NB4 (cell line): ENCODE measurements at regions not wholly inside any gene's neighbourhood (a gene's known extent, or its start where the extent isn't known, plus 50 kb on each side); places are given as distances from the start of the nearest gene placed in this dataset.

Experiments
- MAX ChIP-seq: IDR thresholded peaks from 2 replicates; pipeline ENCODE4 v1.6.1; 2011; ENCODE audit warnings: low read depth, low read length
- MYC ChIP-seq: IDR thresholded peaks from 2 replicates; pipeline ENCODE4 v1.6.1; 2011; ENCODE audit warnings: low read depth, low read length
- POLR2A ChIP-seq: IDR thresholded peaks from 2 replicates; pipeline ENCODE4 v1.6.1; 2011; ENCODE audit warnings: mild to moderate bottlenecking; ENCODE audit not compliant: insufficient read length; ENCODE audit errors: extremely low read depth
- TF ChIP-seq, protein P1 (sequence below): IDR thresholded peaks from one replicate; pipeline ENCODE4 v1.5.1; 2012; ENCODE audit warnings: low read depth, low read length

DNA sequence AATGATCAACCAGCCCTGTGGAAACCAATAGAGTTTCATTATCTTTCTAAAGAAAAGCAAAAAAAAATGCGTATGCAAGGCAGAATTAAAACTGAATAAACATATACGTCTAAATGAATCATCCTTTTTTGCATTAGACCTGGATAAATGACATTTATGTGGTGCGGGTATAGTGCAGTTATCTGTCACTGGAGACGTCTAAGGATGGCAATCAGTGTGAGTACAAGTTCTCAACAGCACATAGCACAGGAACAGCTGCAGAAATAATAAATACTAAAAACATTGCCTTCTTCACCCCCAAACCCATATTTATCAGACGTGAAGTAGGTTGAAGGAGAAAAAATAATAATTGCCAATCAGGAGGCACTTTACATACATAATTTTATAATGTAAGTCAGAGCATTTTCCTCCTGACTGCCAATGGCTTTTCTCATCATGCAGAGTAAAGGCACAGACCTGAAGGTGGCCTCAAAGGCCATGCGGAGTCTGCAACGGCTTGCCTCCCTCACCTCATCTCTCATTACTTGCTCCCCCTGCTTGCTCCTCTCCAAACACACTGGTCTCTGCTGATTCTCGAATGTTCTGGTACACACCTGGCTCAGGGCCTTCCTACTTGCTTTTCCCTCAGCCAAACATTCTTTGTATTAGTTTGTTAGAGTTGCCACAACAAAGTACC is 574.7 kb upstream of the PLXNA2 start:
- no peak for TF ChIP-seq MAX
- TF ChIP-seq, protein P1, sequence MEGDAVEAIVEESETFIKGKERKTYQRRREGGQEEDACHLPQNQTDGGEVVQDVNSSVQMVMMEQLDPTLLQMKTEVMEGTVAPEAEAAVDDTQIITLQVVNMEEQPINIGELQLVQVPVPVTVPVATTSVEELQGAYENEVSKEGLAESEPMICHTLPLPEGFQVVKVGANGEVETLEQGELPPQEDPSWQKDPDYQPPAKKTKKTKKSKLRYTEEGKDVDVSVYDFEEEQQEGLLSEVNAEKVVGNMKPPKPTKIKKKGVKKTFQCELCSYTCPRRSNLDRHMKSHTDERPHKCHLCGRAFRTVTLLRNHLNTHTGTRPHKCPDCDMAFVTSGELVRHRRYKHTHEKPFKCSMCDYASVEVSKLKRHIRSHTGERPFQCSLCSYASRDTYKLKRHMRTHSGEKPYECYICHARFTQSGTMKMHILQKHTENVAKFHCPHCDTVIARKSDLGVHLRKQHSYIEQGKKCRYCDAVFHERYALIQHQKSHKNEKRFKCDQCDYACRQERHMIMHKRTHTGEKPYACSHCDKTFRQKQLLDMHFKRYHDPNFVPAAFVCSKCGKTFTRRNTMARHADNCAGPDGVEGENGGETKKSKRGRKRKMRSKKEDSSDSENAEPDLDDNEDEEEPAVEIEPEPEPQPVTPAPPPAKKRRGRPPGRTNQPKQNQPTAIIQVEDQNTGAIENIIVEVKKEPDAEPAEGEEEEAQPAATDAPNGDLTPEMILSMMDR = no peak
- TF ChIP-seq POLR2A = no peak
- TF ChIP-seq MYC = no peak
